ENCODE measurements at regions not wholly inside any gene's neighbourhood (a gene's known extent, or its start where the extent isn't known, plus 50 kb on each side); places are given as distances from the start of the nearest gene placed in this dataset.
"Not testable (repeated sequence)": the region's sequence is repeated elsewhere in the genome, so short reads cannot be mapped to it uniquely, and the experiment has no call there.

GRCh38 chrX:118259213-118259612 lies 86.7 kb upstream of the WDR44 start:
- intact Hi-C loops (cut with micrococcal nuclease): no loop called here
- Histone ChIP-seq H3K36me3 (ENCODE audit: insufficient read depth, low read length) (no peaks in the 10 kb centered on the region), H3K4me1 (ENCODE audit: insufficient read depth, low read length) (no peaks in the 10 kb centered on the region), H3K27me3 (ENCODE audit: insufficient read depth, low read length) (no peaks in the 10 kb centered on the region), H3K27ac (ENCODE audit: low read depth, low read length) (no peak overlapping the region), H3K9me3 (ENCODE audit: control insufficient read depth in 1 of 2, low read length in 2 of 2) (no peaks in the 10 kb centered on the region), H3K4me3 (ENCODE audit: low read length in 2 of 2) (no peak overlapping the region)
- no peaks in the 10 kb centered on the region for H3K9me3 Mint-ChIP-seq
- CTCF ChIA-PET (ENCODE audit: partially characterized antibody): no interaction called here
- peaks cover 1 to 5% of the 10 kb centered on the region in 2 donors for H3K27me3 Mint-ChIP-seq
- no peaks in the 10 kb centered on the region for H3K36me3 Mint-ChIP-seq
- no peak overlapping the region for H3K27ac Mint-ChIP-seq
- H3K4me1 Mint-ChIP-seq: no peaks in the 10 kb centered on the region
- no peak for DNase-seq
- POLR2A ChIA-PET (ENCODE audit: partially characterized antibody): no interaction called here
- H3K4me3 Mint-ChIP-seq: no peak overlapping the region

GRCh38 chrX:118261151-118261550 lies 84.8 kb upstream of the WDR44 start:
- H3K4me1 Mint-ChIP-seq: no peaks in the 10 kb centered on the region
- POLR2A ChIA-PET (ENCODE audit: partially characterized antibody): no interaction called here

GRCh38 chrX:118271775-118272174 lies 74.1 kb upstream of the WDR44 start:
- Histone ChIP-seq H3K9me3 (ENCODE audit: control insufficient read depth in 1 of 2, low read length in 2 of 2) (no peaks in the 10 kb centered on the region), H3K4me3 (ENCODE audit: low read length in 2 of 2) (no peak overlapping the region), H3K4me1 (ENCODE audit: insufficient read depth, low read length) (no peaks in the 10 kb centered on the region), H3K27me3 (ENCODE audit: insufficient read depth, low read length) (no peaks in the 10 kb centered on the region), H3K36me3 (ENCODE audit: insufficient read depth, low read length) (no peaks in the 10 kb centered on the region), H3K27ac (ENCODE audit: low read depth, low read length) (no peak overlapping the region)
- Mint-ChIP-seq H3K4me1 (no peaks in the 10 kb centered on the region), H3K36me3 (no peaks in the 10 kb centered on the region), H3K27me3 (no peaks in the 10 kb centered on the region), H3K4me3 (no peak overlapping the region), H3K27ac (no peak overlapping the region), H3K9me3 (no peaks in the 10 kb centered on the region)
- DNase-seq: no peak
- ChIA-PET POLR2A (ENCODE audit: partially characterized antibody) (no interaction called here), CTCF (ENCODE audit: partially characterized antibody) (no interaction called here)
- intact Hi-C loops (cut with micrococcal nuclease): no loop called here

More at GRCh38 chrX:118261151-118261550, 84.8 kb upstream of the WDR44 start:
- no peaks in the 10 kb centered on the region for H3K9me3 Mint-ChIP-seq
- no peak overlapping the region for H3K27ac ChIP-seq (ENCODE audit: low read depth, low read length)
- H3K9me3 ChIP-seq (ENCODE audit: control insufficient read depth in 1 of 2, low read length in 2 of 2): no peaks in the 10 kb centered on the region
- no peaks in the 10 kb centered on the region for H3K36me3 Mint-ChIP-seq
- H3K4me3 Mint-ChIP-seq: no peak overlapping the region
- CTCF ChIA-PET (ENCODE audit: partially characterized antibody): no interaction called here
- no peak overlapping the region for H3K4me3 ChIP-seq (ENCODE audit: low read length in 2 of 2)
- H3K27me3 Mint-ChIP-seq: peaks cover 1 to 5% of the 10 kb centered on the region in 2 donors
- H3K27me3 ChIP-seq (ENCODE audit: insufficient read depth, low read length): no peaks in the 10 kb centered on the region
- DNase-seq: no peak
- H3K4me1 ChIP-seq (ENCODE audit: insufficient read depth, low read length): no peaks in the 10 kb centered on the region
- H3K36me3 ChIP-seq (ENCODE audit: insufficient read depth, low read length): no peaks in the 10 kb centered on the region
- intact Hi-C loops (cut with micrococcal nuclease): no loop called here
- no peak overlapping the region for H3K27ac Mint-ChIP-seq

GRCh38 chrX:118272242-118272641 lies 73.7 kb upstream of the WDR44 start:
- POLR2A ChIA-PET (ENCODE audit: partially characterized antibody): no interaction called here
- Mint-ChIP-seq H3K27ac (no peak overlapping the region), H3K4me3 (no peak overlapping the region), H3K4me1 (no peaks in the 10 kb centered on the region), H3K36me3 (no peaks in the 10 kb centered on the region), H3K9me3 (no peaks in the 10 kb centered on the region), H3K27me3 (no peaks in the 10 kb centered on the region)
- Histone ChIP-seq H3K4me1 (ENCODE audit: insufficient read depth, low read length) (no peaks in the 10 kb centered on the region), H3K27me3 (ENCODE audit: insufficient read depth, low read length) (no peaks in the 10 kb centered on the region), H3K36me3 (ENCODE audit: insufficient read depth, low read length) (no peaks in the 10 kb centered on the region), H3K4me3 (ENCODE audit: low read length in 2 of 2) (no peak overlapping the region), H3K27ac (ENCODE audit: low read depth, low read length) (no peak overlapping the region), H3K9me3 (ENCODE audit: control insufficient read depth in 1 of 2, low read length in 2 of 2) (no peaks in the 10 kb centered on the region)
- intact Hi-C loops (cut with micrococcal nuclease): no loop called here
- CTCF ChIA-PET (ENCODE audit: partially characterized antibody): no interaction called here
- no peak for DNase-seq

GRCh38 chrX:118286066-118286762 lies 59.7 kb upstream of the WDR44 start:
- no peaks in the 10 kb centered on the region for H3K36me3 Mint-ChIP-seq
- Histone ChIP-seq H3K27ac (ENCODE audit: low read depth, low read length) (no peak overlapping the region), H3K4me1 (ENCODE audit: insufficient read depth, low read length) (no peaks in the 10 kb centered on the region), H3K27me3 (ENCODE audit: insufficient read depth, low read length) (no peaks in the 10 kb centered on the region), H3K36me3 (ENCODE audit: insufficient read depth, low read length) (no peaks in the 10 kb centered on the region), H3K4me3 (ENCODE audit: low read length in 2 of 2) (no peak overlapping the region), H3K9me3 (ENCODE audit: control insufficient read depth in 1 of 2, low read length in 2 of 2) (no peaks in the 10 kb centered on the region)
- no peak overlapping the region for H3K4me3 Mint-ChIP-seq
- no peak for DNase-seq
- H3K27ac Mint-ChIP-seq: no peak overlapping the region
- no peaks in the 10 kb centered on the region for H3K27me3 Mint-ChIP-seq
- H3K4me1 Mint-ChIP-seq: no peaks in the 10 kb centered on the region
- POLR2A ChIA-PET (ENCODE audit: partially characterized antibody): no interaction called here
- H3K9me3 Mint-ChIP-seq: no peaks in the 10 kb centered on the region
- CTCF ChIA-PET (ENCODE audit: partially characterized antibody): no interaction called here
- intact Hi-C loops (cut with micrococcal nuclease): no loop called here

- intact Hi-C loops (cut with micrococcal nuclease); H3K36me3 ChIP-seq (ENCODE audit: insufficient read depth, low read length); H3K4me3 Mint-ChIP-seq; H3K4me1 Mint-ChIP-seq; H3K27ac ChIP-seq (ENCODE audit: low read depth, low read length); H3K27ac Mint-ChIP-seq; POLR2A ChIA-PET (ENCODE audit: partially characterized antibody); H3K4me1 ChIP-seq (ENCODE audit: insufficient read depth, low read length); H3K4me3 ChIP-seq (ENCODE audit: low read length in 2 of 2); H3K9me3 ChIP-seq (ENCODE audit: control insufficient read depth in 1 of 2, low read length in 2 of 2); H3K27me3 Mint-ChIP-seq; H3K27me3 ChIP-seq (ENCODE audit: insufficient read depth, low read length); H3K36me3 Mint-ChIP-seq; H3K9me3 Mint-ChIP-seq; DNase-seq; CTCF ChIA-PET (ENCODE audit: partially characterized antibody): not testable (repeated sequence)
These were observed 50.1 kb upstream of the WDR44 start for GRCh38 chrX:118295818-118296217.
